Spleen (tissue), 11 donors: ENCODE measurements at regions not wholly inside any gene's neighbourhood (a gene's known extent, or its start where the extent isn't known, plus 50 kb on each side); places are given as distances from the start of the nearest gene placed in this dataset.

ENCODE experiments used
- DNase-seq: peaks from one replicate; pipeline ENCODE4 v3.0.0-alpha.2; 2020
- H3K27ac ChIP-seq, 8 donors: fragments of 200-600 bp; sonication (generic) in 7 of 8; 1 replicate in 4 of 8; 2 replicates in 4 of 8; pipeline versions ENCODE4 v1.5.0 to v1.8.0; 2016 to 2021; ENCODE audit warnings: inconsistent platforms in 4 of 8, mild to moderate bottlenecking in 4 of 8, moderate library complexity in 1 of 8
- H3K27me3 ChIP-seq, 7 donors: fragments of 200-600 bp; sonication (generic) in 6 of 7; replicated peaks in 1 of 7; 1 replicate in 4 of 7; 2 replicates in 3 of 7; pipeline versions ENCODE4 v1.5.0 to v1.8.0; 2016 to 2021; ENCODE audit warnings: inconsistent platforms in 3 of 7, mild to moderate bottlenecking in 1 of 7
- H3K36me3 ChIP-seq, 6 donors: fragments of 200-600 bp; sonication (generic) in 5 of 6; 1 replicate in 4 of 6; 2 replicates in 2 of 6; pipeline versions ENCODE4 v1.5.0 to v1.8.0; 2016 to 2021; ENCODE audit warnings: inconsistent platforms in 2 of 6
- H3K4me1 ChIP-seq, 6 donors: fragments of 200-600 bp; sonication (generic) in 5 of 6; 1 replicate in 3 of 6; 2 replicates in 3 of 6; pipeline versions ENCODE4 v1.5.0 to v1.8.0; 2016 to 2021; ENCODE audit warnings: inconsistent platforms in 3 of 6
- H3K4me3 ChIP-seq, 8 donors: fragments of 200-600 bp; sonication (generic) in 7 of 8; 1 replicate in 4 of 8; 2 replicates in 4 of 8; pipeline versions ENCODE4 v1.5.0 to v1.8.0; 2016 to 2021; ENCODE audit warnings: inconsistent platforms in 4 of 8, mild to moderate bottlenecking in 4 of 8, moderate library complexity in 2 of 8
- H3K9me3 ChIP-seq, 8 donors: fragments of 200-600 bp; sonication (generic) in 7 of 8; 1 replicate in 4 of 8; 2 replicates in 4 of 8; pipeline versions ENCODE4 v1.5.0 to v1.8.0; 2016 to 2021; ENCODE audit warnings: inconsistent platforms in 4 of 8
- CTCF ChIP-seq, 11 experiments: fragments of 200-600 bp in 7 of 11; fragments of 450-650 bp in 4 of 11; sonication (generic) in 4 of 11; IDR thresholded peaks in 8 of 11; conservative IDR thresholded peaks in 3 of 11; 1 replicate in 7 of 11; 2 replicates in 4 of 11; pipeline versions ENCODE4 v1.4.0 to v1.8.0; 2016 to 2021; ENCODE audit warnings: antibody characterized with exemption in 11 of 11, inconsistent platforms in 4 of 11, mild to moderate bottlenecking in 1 of 11
- POLR2A ChIP-seq, 3 donors: fragments of 450-650 bp; IDR thresholded peaks; one replicate each; pipeline ENCODE4 v1.5.1; 2017; ENCODE audit warnings: antibody characterized with exemption in 3 of 3, mild to moderate bottlenecking in 1 of 3
- POLR2AphosphoS5 ChIP-seq, 3 donors: sonication (generic); formaldehyde crosslinking; IDR thresholded peaks; one replicate each; pipeline ENCODE4 v1.5.1; 2017; ENCODE audit warnings: antibody characterized with exemption in 3 of 3
- WGBS, 5 donors: extraction: QIAGEN DNeasy Blood & Tissue Kit in 3 of 5; methylation state at CpG; one replicate each; pipeline versions ENCODE4 v1.1.5 to v1.1.7; 2013 to 2018; 5-methylcytosine and 5-hydroxymethylcytosine counted together
- intact Hi-C: fragments of 100-400 bp; cut with DNase I; formaldehyde crosslinking; loops from one replicate; pipeline ENCODE4 v1.15.0; 2023; ENCODE audit warnings: low total_unique reads
- donor health status: healthy with polysubstance abuse.
- donor health status: DM: no; HTN: no; CAD: no; lungs with moderate emphysema.
- donor health status: DM: no; HTN: no; CAD: no.
- donor health status: Bipolar disorder and iron deficiency.
- donor health status: healthy.
- donor health status: DM: no; HTN: no; CAD: no.
- donor health status: DM: yes; HTN: yes; CAD: no.

GRCh38 chr3:103644450-103644849, 1209.6 kb downstream of the ZPLD1 start:
- Histone ChIP-seq H3K4me3 (no peak overlapping the region), H3K36me3 (no peaks in the 10 kb centered on the region), H3K27me3 (no peaks in the 10 kb centered on the region), H3K27ac (no peak overlapping the region), H3K9me3 (no peaks in the 10 kb centered on the region), H3K4me1 (no peaks in the 10 kb centered on the region)
- DNase-seq = no peak
- intact Hi-C loops = no loop called here
- TF ChIP-seq POLR2A (IDR thresholded peaks at IDR 0.05) (no peak), POLR2AphosphoS5 (IDR thresholded peaks at IDR 0.05) (no peak), CTCF (IDR thresholded peaks at IDR 0.05 in 8 of 11, conservative IDR thresholded peaks at IDR 0.05 in 3 of 11) (no peak)
- 7 to 42% (median 20%) methylated on average over 2 of the region's 2 CpGs for WGBS, 5 donors

- WGBS, 5 donors = 43 to 78% (median 63%) methylated on average over 1 of the region's 1 CpG
- TF ChIP-seq POLR2AphosphoS5 (IDR thresholded peaks at IDR 0.05) (no peak), CTCF (IDR thresholded peaks at IDR 0.05 in 8 of 11, conservative IDR thresholded peaks at IDR 0.05 in 3 of 11) (no peak), POLR2A (IDR thresholded peaks at IDR 0.05) (no peak)
- no peak overlapping the region for H3K27ac ChIP-seq
- no peaks in the 10 kb centered on the region for H3K4me1 ChIP-seq
- intact Hi-C loops = no loop called here
- no peaks in the 10 kb centered on the region for H3K36me3 ChIP-seq
- no peaks in the 10 kb centered on the region for H3K9me3 ChIP-seq
- no peak for DNase-seq
- no peaks in the 10 kb centered on the region for H3K27me3 ChIP-seq
- no peak overlapping the region for H3K4me3 ChIP-seq
Observed at GRCh38 chr3:103653996-103654395, 1219.2 kb downstream of the ZPLD1 start.

GRCh38 chr3:103657756-103658155, 1222.9 kb downstream of the ZPLD1 start:
- H3K4me1 ChIP-seq = no peaks in the 10 kb centered on the region
- no peak for DNase-seq
- H3K4me3 ChIP-seq = no peak overlapping the region
- intact Hi-C loops = no loop called here
- no peaks in the 10 kb centered on the region for H3K36me3 ChIP-seq
- H3K27me3 ChIP-seq = no peaks in the 10 kb centered on the region
- WGBS, 5 donors = 65 to 93% (median 76%) methylated on average over 8 of the region's 8 CpGs
- H3K27ac ChIP-seq = no peak overlapping the region
- no peaks in the 10 kb centered on the region for H3K9me3 ChIP-seq
- TF ChIP-seq POLR2A (IDR thresholded peaks at IDR 0.05) (no peak), POLR2AphosphoS5 (IDR thresholded peaks at IDR 0.05) (no peak), CTCF (IDR thresholded peaks at IDR 0.05 in 8 of 11, conservative IDR thresholded peaks at IDR 0.05 in 3 of 11) (no peak)

- Histone ChIP-seq H3K27me3 (no peaks in the 10 kb centered on the region), H3K36me3 (no peaks in the 10 kb centered on the region), H3K9me3 (no peaks in the 10 kb centered on the region), H3K4me3 (no peak overlapping the region), H3K27ac (no peak overlapping the region), H3K4me1 (no peaks in the 10 kb centered on the region)
- 77 to 92% (median 85%) methylated on average over 2 of the region's 2 CpGs for WGBS, 5 donors
- DNase-seq = no peak
- TF ChIP-seq POLR2AphosphoS5 (IDR thresholded peaks at IDR 0.05) = no peak
- TF ChIP-seq CTCF (IDR thresholded peaks at IDR 0.05 in 8 of 11, conservative IDR thresholded peaks at IDR 0.05 in 3 of 11) = no peak
- TF ChIP-seq POLR2A (IDR thresholded peaks at IDR 0.05) = no peak
- intact Hi-C loops = no loop called here
Observed at GRCh38 chr3:103660810-103661209, 1226.0 kb downstream of the ZPLD1 start.
